LHCN-M2 (cell line): ENCODE measurements at regions not wholly inside any gene's neighbourhood (a gene's known extent, or its start where the extent isn't known, plus 50 kb on each side); places are given as distances from the start of the nearest gene placed in this dataset.

Experiments
- DNase-seq: peaks from one replicate; pipeline ENCODE4 v3.0.0-alpha.2; 2012; ENCODE audit warnings: low read depth

- DNase-seq, result no peak
Observed at GRCh38 chr2:144242311-144242710, 277.6 kb downstream of the ZEB2 start.

GRCh38 chr2:144241801-144242200 lies 278.1 kb downstream of the ZEB2 start:
- DNase-seq, result no peak

GRCh38 chr2:144240656-144241339 lies 279.1 kb downstream of the ZEB2 start:
- DNase-seq, result no peak

- DNase-seq, result no peak
Observed at GRCh38 chr2:144239726-144240125, 280.2 kb downstream of the ZEB2 start.

- DNase-seq, result no peak
Observed at GRCh38 chr2:144239306-144239705, 280.6 kb downstream of the ZEB2 start.

- no peak for DNase-seq
Observed at GRCh38 chr2:144237830-144238627, 281.9 kb downstream of the ZEB2 start.

- DNase-seq, result no peak
Observed at GRCh38 chr2:144237108-144237507, 282.8 kb downstream of the ZEB2 start.

GRCh38 chr2:144235050-144235449 lies 284.9 kb downstream of the ZEB2 start:
- DNase-seq, result no peak

GRCh38 chr2:144234542-144234871 lies 285.4 kb downstream of the ZEB2 start:
- DNase-seq, result no peak

- no peak for DNase-seq
Observed at GRCh38 chr2:144233733-144234541, 286.0 kb downstream of the ZEB2 start.

- DNase-seq, result no peak
Observed at GRCh38 chr2:144233317-144233716, 286.6 kb downstream of the ZEB2 start.

- peak; percentile 27 for DNase-seq
Observed at GRCh38 chr2:144230448-144231085, 289.4 kb downstream of the ZEB2 start.

- DNase-seq, result no peak
Observed at GRCh38 chr2:144230033-144230432, 289.9 kb downstream of the ZEB2 start.

- DNase-seq, result no peak
Observed at GRCh38 chr2:144229296-144229695, 290.6 kb downstream of the ZEB2 start.

- no peak for DNase-seq
Observed at GRCh38 chr2:144227427-144228105, 292.4 kb downstream of the ZEB2 start.

- no peak for DNase-seq
Observed at GRCh38 chr2:144225076-144225475, 294.8 kb downstream of the ZEB2 start.

GRCh38 chr2:144224472-144224871 lies 295.4 kb downstream of the ZEB2 start:
- no peak for DNase-seq

- DNase-seq, result no peak
Observed at GRCh38 chr2:144219979-144220378, 299.9 kb downstream of the ZEB2 start.

GRCh38 chr2:144217853-144218633 lies 301.9 kb downstream of the ZEB2 start:
- DNase-seq, result no peak
